ENCODE measurements at regions not wholly inside any gene's neighbourhood (a gene's known extent, or its start where the extent isn't known, plus 50 kb on each side); places are given as distances from the start of the nearest gene placed in this dataset.

DNA sequence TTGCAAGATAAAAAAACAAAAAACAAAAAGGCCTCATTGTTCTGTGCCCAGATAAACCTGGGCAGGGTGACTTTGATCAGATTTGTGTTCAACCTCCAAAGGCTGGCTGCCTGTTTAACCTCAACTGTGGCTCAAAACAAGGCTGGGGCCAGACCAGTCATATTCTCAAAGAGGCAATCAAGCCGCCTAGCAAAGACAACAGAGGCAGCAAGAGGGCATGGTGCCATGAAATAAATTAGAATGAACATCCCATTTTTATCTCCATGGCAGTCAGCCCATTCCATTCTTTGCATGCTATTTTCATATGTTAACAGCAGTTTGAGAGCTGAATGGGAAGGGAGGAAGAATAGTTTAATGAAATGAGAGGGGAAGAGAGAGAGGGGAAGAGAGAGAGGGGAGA is 1150.3 kb downstream of the TYW1 start:
- TF ChIP-seq, protein P1, sequence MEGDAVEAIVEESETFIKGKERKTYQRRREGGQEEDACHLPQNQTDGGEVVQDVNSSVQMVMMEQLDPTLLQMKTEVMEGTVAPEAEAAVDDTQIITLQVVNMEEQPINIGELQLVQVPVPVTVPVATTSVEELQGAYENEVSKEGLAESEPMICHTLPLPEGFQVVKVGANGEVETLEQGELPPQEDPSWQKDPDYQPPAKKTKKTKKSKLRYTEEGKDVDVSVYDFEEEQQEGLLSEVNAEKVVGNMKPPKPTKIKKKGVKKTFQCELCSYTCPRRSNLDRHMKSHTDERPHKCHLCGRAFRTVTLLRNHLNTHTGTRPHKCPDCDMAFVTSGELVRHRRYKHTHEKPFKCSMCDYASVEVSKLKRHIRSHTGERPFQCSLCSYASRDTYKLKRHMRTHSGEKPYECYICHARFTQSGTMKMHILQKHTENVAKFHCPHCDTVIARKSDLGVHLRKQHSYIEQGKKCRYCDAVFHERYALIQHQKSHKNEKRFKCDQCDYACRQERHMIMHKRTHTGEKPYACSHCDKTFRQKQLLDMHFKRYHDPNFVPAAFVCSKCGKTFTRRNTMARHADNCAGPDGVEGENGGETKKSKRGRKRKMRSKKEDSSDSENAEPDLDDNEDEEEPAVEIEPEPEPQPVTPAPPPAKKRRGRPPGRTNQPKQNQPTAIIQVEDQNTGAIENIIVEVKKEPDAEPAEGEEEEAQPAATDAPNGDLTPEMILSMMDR (conservative IDR thresholded peaks at IDR 0.05; ENCODE audit: low read depth, low read length): no peak
- TF ChIP-seq EZH2 (IDR thresholded peaks at IDR 0.05; ENCODE audit: borderline replicate concordance, low read depth, low read length, poor library complexity, severe bottlenecking): no peak

Measured in A673 (cell line).